ENCODE measurements at regions not wholly inside any gene's neighbourhood (a gene's known extent, or its start where the extent isn't known, plus 50 kb on each side); places are given as distances from the start of the nearest gene placed in this dataset.

DNA sequence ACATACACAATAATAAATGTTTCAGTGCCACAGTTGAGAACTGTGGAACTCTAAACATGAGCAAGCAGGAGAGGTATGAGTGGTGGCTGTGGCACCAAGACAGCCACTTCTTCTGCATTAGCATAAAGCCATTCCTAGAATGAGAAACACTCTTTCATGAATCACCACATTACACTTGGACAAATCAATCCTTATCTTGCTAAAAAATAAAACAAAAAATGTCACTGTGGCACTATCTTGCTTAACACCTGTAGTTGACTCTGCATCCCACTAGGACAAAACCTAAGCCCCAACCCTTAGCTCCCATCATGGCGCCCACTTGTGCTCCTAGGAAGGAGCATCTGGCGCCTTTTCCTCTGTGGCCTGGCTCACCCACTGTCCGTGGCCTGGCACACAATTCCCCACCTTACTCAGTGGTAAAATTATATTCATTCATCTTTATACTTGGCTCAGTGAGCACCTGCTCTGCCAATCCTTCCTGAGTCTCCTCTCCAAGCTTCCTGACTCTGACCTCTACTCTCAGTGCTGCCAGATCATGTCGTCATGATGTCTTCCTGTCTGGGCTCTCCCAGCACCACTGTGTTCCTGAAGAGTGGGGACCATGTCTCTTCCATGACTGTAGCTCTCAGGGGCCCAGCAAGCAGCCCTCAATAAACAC lies 272.9 kb downstream of the LNPK start:
- TF ChIP-seq EZH2 (IDR thresholded peaks at IDR 0.05; ENCODE audit: borderline replicate concordance, low read length) = no peak
- TF ChIP-seq, protein P1, sequence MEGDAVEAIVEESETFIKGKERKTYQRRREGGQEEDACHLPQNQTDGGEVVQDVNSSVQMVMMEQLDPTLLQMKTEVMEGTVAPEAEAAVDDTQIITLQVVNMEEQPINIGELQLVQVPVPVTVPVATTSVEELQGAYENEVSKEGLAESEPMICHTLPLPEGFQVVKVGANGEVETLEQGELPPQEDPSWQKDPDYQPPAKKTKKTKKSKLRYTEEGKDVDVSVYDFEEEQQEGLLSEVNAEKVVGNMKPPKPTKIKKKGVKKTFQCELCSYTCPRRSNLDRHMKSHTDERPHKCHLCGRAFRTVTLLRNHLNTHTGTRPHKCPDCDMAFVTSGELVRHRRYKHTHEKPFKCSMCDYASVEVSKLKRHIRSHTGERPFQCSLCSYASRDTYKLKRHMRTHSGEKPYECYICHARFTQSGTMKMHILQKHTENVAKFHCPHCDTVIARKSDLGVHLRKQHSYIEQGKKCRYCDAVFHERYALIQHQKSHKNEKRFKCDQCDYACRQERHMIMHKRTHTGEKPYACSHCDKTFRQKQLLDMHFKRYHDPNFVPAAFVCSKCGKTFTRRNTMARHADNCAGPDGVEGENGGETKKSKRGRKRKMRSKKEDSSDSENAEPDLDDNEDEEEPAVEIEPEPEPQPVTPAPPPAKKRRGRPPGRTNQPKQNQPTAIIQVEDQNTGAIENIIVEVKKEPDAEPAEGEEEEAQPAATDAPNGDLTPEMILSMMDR (IDR thresholded peaks at IDR 0.05; ENCODE audit: low read length) = no peak
- H3K4me3 ChIP-seq (ENCODE audit: low read depth, low read length, poor library complexity, severe bottlenecking) = no peak overlapping the region
- no peaks in the 10 kb centered on the region for H3K9me3 ChIP-seq (ENCODE audit: low read length)

DNA sequence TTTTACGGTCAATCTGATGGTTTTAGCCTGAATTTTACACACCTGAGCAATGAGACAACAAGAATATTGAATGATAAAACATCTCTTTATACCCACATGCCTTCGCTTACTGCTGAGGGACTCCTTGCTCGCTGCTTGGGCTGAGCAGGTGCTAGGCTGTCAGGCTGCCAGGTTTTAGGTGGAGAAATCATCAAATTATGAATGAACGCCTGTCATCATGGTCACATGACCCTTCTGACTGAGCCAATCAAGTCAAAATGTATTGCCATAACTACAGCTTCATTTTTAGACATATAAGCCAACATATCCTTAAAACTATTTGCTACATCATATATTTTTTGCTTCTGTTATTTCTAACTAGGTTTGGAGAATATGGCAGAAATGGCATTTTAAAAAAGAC lies 274.0 kb downstream of the LNPK start:
- H3K9me2 ChIP-seq (ENCODE audit: low read depth, low read length) = no peaks in the 10 kb centered on the region
- H3K9me3 ChIP-seq (ENCODE audit: low read length) = no peaks in the 10 kb centered on the region
- H3K36me3 ChIP-seq (ENCODE audit: insufficient read depth, low read length) = no peaks in the 10 kb centered on the region
- H3F3A ChIP-seq (ENCODE audit: insufficient read depth, low read length) = no peaks in the 10 kb centered on the region
- H3K27ac ChIP-seq (ENCODE audit: low read depth, low read length, poor library complexity, severe bottlenecking) = no peak overlapping the region
- no peak overlapping the region for H3K9ac ChIP-seq (ENCODE audit: low read length)
- no peak for TF ChIP-seq EZH2 (IDR thresholded peaks at IDR 0.05; ENCODE audit: borderline replicate concordance, low read length)
- TF ChIP-seq, protein P1 (IDR thresholded peaks at IDR 0.05; ENCODE audit: low read length) = no peak
- no peaks in the 10 kb centered on the region for H3K79me2 ChIP-seq (ENCODE audit: insufficient read depth, low read length)
- H3K4me3 ChIP-seq (ENCODE audit: low read depth, low read length, poor library complexity, severe bottlenecking) = no peak overlapping the region
- no peaks in the 10 kb centered on the region for H3K27me3 ChIP-seq (ENCODE audit: insufficient read depth, low read length)
- no peak overlapping the region for H3K4me2 ChIP-seq (ENCODE audit: low read length)
- no peaks in the 10 kb centered on the region for H3K4me1 ChIP-seq (ENCODE audit: insufficient read depth, low read length, severe bottlenecking)
- no peak overlapping the region for H2AFZ ChIP-seq (ENCODE audit: low read length)
- H4K20me1 ChIP-seq (ENCODE audit: insufficient read depth, low read length) = no peaks in the 10 kb centered on the region

More for the DNA sequence above, 272.9 kb downstream of the LNPK start:
- no peak overlapping the region for H3K27ac ChIP-seq (ENCODE audit: low read depth, low read length, poor library complexity, severe bottlenecking)
- H3K79me2 ChIP-seq (ENCODE audit: insufficient read depth, low read length) = no peaks in the 10 kb centered on the region
- no peaks in the 10 kb centered on the region for H3F3A ChIP-seq (ENCODE audit: insufficient read depth, low read length)
- H4K20me1 ChIP-seq (ENCODE audit: insufficient read depth, low read length) = no peaks in the 10 kb centered on the region
- no peak overlapping the region for H3K9ac ChIP-seq (ENCODE audit: low read length)
- H3K27me3 ChIP-seq (ENCODE audit: insufficient read depth, low read length) = no peaks in the 10 kb centered on the region
- no peaks in the 10 kb centered on the region for H3K9me2 ChIP-seq (ENCODE audit: low read depth, low read length)
- H3K36me3 ChIP-seq (ENCODE audit: insufficient read depth, low read length) = no peaks in the 10 kb centered on the region
- no peak overlapping the region for H2AFZ ChIP-seq (ENCODE audit: low read length)
- no peaks in the 10 kb centered on the region for H3K4me1 ChIP-seq (ENCODE audit: insufficient read depth, low read length, severe bottlenecking)
- no peak overlapping the region for H3K4me2 ChIP-seq (ENCODE audit: low read length)

DNA sequence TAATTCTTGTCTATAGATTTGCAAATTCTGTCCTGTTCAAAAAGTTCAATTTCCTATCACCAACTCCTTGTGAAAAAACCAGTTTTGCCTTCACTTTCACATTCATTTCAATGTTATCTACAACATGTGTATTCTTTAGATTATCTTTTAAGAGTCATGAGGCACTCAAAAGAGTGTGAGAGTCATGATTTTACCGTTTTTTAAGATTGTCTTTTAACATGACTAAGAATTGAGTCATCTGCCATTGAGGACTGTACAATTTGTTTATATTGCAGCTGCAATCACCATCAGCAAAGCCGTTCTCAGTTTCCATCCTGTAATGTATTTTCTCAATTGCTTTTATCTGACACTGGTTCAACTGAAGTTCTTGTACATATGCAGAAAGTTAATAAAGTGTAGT lies 275.8 kb downstream of the LNPK start:
- no peaks in the 10 kb centered on the region for H3F3A ChIP-seq (ENCODE audit: insufficient read depth, low read length)
- H3K9me3 ChIP-seq (ENCODE audit: low read length) = no peaks in the 10 kb centered on the region
- no peak overlapping the region for H3K4me2 ChIP-seq (ENCODE audit: low read length)
- no peaks in the 10 kb centered on the region for H3K9me2 ChIP-seq (ENCODE audit: low read depth, low read length)
- H4K20me1 ChIP-seq (ENCODE audit: insufficient read depth, low read length) = no peaks in the 10 kb centered on the region
- H3K27me3 ChIP-seq (ENCODE audit: insufficient read depth, low read length) = no peaks in the 10 kb centered on the region
- no peak overlapping the region for H3K27ac ChIP-seq (ENCODE audit: low read depth, low read length, poor library complexity, severe bottlenecking)
- no peak overlapping the region for H3K9ac ChIP-seq (ENCODE audit: low read length)
- no peaks in the 10 kb centered on the region for H3K36me3 ChIP-seq (ENCODE audit: insufficient read depth, low read length)
- H3K79me2 ChIP-seq (ENCODE audit: insufficient read depth, low read length) = no peaks in the 10 kb centered on the region
- TF ChIP-seq, protein P1 (IDR thresholded peaks at IDR 0.05; ENCODE audit: low read length) = no peak
- no peak for TF ChIP-seq EZH2 (IDR thresholded peaks at IDR 0.05; ENCODE audit: borderline replicate concordance, low read length)
- no peaks in the 10 kb centered on the region for H3K4me1 ChIP-seq (ENCODE audit: insufficient read depth, low read length, severe bottlenecking)
- H2AFZ ChIP-seq (ENCODE audit: low read length) = no peak overlapping the region
- no peak overlapping the region for H3K4me3 ChIP-seq (ENCODE audit: low read depth, low read length, poor library complexity, severe bottlenecking)
